Duodenal mucosa (tissue), 2 donors: ENCODE measurements at regions not wholly inside any gene's neighbourhood (a gene's known extent, or its start where the extent isn't known, plus 50 kb on each side); places are given as distances from the start of the nearest gene placed in this dataset.
"Not testable (repeated sequence)": the region's sequence is repeated elsewhere in the genome, so short reads cannot be mapped to it uniquely, and the experiment has no call there.

ENCODE experiments used
- H3K27ac ChIP-seq: one replicate; pipeline ENCODE4 v1.7.0; 2013; ENCODE audit warnings: low read depth, low read length
- H3K27me3 ChIP-seq, 2 donors: one replicate each; pipeline ENCODE4 v1.7.0; 2013; ENCODE audit warnings: low read length in 2 of 2, control low read depth in 1 of 2; ENCODE audit not compliant: insufficient read depth in 2 of 2, control insufficient read depth in 1 of 2
- H3K36me3 ChIP-seq, 2 donors: one replicate each; pipeline ENCODE4 v1.7.0; 2013; ENCODE audit warnings: low read length in 2 of 2, control low read depth in 1 of 2; ENCODE audit not compliant: insufficient read depth in 2 of 2, control insufficient read depth in 1 of 2
- H3K4me1 ChIP-seq, 2 donors: one replicate each; pipeline ENCODE4 v1.7.0; 2013; ENCODE audit warnings: low read length in 2 of 2, control low read depth in 1 of 2; ENCODE audit not compliant: insufficient read depth in 2 of 2, control insufficient read depth in 1 of 2
- H3K4me3 ChIP-seq, 2 donors: one replicate each; pipeline ENCODE4 v1.7.0; 2013; ENCODE audit warnings: low read length in 2 of 2, low read depth in 1 of 2
- H3K9ac ChIP-seq, 2 donors: one replicate each; pipeline ENCODE4 v1.7.0; 2013; ENCODE audit warnings: low read length in 2 of 2, low read depth in 1 of 2
- H3K9me3 ChIP-seq, 2 donors: one replicate each; pipeline ENCODE4 v1.7.0; 2013; ENCODE audit warnings: low read length in 2 of 2, control low read depth in 1 of 2; ENCODE audit not compliant: control insufficient read depth in 1 of 2

DNA sequence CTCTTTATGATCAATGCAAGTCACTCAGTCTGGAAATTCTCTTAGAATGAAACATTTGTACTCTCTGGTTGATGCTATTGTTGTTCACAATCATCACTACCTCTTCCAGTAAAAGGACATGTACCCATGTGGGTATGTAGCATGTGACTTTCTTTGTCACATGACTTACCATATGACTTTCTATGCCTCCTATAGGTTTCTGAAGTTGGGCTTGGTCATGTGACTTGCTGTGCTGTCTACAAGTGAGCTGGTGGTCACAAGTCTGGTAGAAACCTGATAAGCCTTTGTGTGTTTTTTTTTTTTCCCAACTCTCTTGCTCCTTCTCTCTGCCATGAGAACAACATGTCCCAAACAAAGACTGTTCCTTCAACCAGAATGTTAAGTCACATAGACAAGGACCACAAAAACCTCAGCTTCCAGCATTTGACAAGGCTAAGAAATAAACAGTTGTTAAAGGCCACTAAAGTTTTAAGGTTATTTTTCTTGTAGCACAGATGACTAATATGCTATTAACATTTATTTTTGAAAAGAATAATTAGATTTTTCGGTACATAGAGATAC is 379.2 kb upstream of the SLC35B3 start:
- Histone ChIP-seq H3K9me3 (no peaks in the 10 kb centered on the region), H3K4me3 (no peak overlapping the region), H3K9ac (no peak overlapping the region), H3K27ac (no peak overlapping the region), H3K27me3 (no peaks in the 10 kb centered on the region), H3K36me3 (no peaks in the 10 kb centered on the region), H3K4me1 (no peaks in the 10 kb centered on the region)

DNA sequence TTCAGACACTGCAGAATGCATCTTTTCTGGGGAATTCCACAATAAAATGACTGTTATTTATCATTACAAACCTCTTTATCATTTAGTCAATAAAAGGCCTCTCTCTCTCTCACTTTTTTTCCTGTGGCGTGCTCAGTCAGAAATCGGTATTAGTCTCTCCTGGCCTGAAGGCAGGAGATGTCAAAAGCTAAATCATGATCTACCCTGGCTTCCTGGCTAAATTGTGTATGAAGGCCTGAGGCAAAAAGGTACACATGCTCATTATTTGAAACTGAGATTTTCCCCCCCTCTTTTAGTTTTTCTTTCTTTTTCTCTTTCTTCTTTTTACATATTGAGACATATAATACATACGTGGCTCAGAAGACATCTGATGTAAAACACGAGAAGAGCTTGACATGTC is 375.0 kb upstream of the SLC35B3 start:
- H3K4me3 ChIP-seq = no peak overlapping the region
- no peaks in the 10 kb centered on the region for H3K4me1 ChIP-seq
- H3K27ac ChIP-seq = no peak overlapping the region
- no peaks in the 10 kb centered on the region for H3K9me3 ChIP-seq
- no peak overlapping the region for H3K9ac ChIP-seq
- no peaks in the 10 kb centered on the region for H3K36me3 ChIP-seq
- no peaks in the 10 kb centered on the region for H3K27me3 ChIP-seq

GRCh38 chr6:8809662-8810061 is 374.3 kb upstream of the SLC35B3 start:
- no peak overlapping the region for H3K9ac ChIP-seq
- H3K4me3 ChIP-seq = no peak overlapping the region
- no peaks in the 10 kb centered on the region for H3K27me3 ChIP-seq
- H3K4me1 ChIP-seq = no peaks in the 10 kb centered on the region
- no peak overlapping the region for H3K27ac ChIP-seq
- no peaks in the 10 kb centered on the region for H3K9me3 ChIP-seq
- H3K36me3 ChIP-seq = no peaks in the 10 kb centered on the region

DNA sequence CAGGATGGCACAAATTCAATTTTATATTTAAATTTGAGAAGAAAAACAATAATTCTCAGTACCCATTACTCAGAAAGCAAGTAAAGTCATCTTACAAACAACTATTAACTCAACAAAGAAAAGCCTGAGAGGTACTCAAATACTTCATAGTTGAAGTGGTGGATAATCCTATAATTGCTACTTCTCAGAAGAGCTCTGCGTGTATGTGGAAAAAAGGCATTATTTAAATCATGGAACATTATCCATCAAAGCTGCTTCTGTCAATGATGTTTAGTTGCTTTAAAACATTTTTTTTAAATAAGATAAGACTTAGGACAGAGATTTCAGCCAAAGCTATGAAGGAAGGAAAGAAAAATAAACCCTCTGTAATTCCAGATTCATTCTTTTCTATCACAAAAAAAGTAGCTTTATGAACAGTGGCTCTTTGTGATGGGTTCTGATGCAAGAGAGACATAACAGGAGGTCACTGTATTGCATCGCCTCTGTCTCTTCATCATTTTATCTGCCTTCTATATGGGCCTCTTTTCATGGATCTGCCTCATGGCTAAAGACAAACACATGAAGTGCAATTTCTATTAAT is 367.9 kb upstream of the SLC35B3 start:
- no peaks in the 10 kb centered on the region for H3K36me3 ChIP-seq
- no peaks in the 10 kb centered on the region for H3K9me3 ChIP-seq
- no peaks in the 10 kb centered on the region for H3K27me3 ChIP-seq
- no peak overlapping the region for H3K4me3 ChIP-seq
- no peaks in the 10 kb centered on the region for H3K4me1 ChIP-seq
- no peak overlapping the region for H3K9ac ChIP-seq
- no peak overlapping the region for H3K27ac ChIP-seq

- H3K9me3 ChIP-seq, H3K36me3 ChIP-seq, H3K27me3 ChIP-seq, H3K4me3 ChIP-seq, H3K4me1 ChIP-seq, H3K9ac ChIP-seq, H3K27ac ChIP-seq: not testable (repeated sequence)
Observed at GRCh38 chr6:8802397-8802796, 367.1 kb upstream of the SLC35B3 start.

DNA sequence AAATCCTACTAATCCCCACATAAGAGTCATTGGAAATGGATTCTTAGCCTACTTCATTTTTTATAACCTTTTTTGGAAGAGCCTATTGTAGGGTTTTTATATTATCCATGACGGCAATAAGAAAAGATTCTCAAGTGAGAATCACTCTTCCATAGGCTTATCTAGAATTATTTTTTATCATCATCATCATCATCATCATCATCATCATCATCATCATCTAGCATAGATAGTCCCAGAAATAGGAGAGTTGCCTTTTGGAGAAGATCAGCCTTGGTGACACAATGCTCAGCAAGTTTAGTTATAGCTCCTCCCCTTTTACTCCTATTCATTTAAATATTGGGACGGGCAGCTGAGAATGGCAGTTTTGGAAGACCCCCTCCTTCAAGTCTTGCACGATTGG is 359.1 kb upstream of the SLC35B3 start:
- Histone ChIP-seq H3K36me3 (no peaks in the 10 kb centered on the region), H3K27ac (no peak overlapping the region), H3K9ac (no peak overlapping the region), H3K4me3 (no peak overlapping the region), H3K9me3 (no peaks in the 10 kb centered on the region), H3K4me1 (no peaks in the 10 kb centered on the region), H3K27me3 (no peaks in the 10 kb centered on the region)

DNA sequence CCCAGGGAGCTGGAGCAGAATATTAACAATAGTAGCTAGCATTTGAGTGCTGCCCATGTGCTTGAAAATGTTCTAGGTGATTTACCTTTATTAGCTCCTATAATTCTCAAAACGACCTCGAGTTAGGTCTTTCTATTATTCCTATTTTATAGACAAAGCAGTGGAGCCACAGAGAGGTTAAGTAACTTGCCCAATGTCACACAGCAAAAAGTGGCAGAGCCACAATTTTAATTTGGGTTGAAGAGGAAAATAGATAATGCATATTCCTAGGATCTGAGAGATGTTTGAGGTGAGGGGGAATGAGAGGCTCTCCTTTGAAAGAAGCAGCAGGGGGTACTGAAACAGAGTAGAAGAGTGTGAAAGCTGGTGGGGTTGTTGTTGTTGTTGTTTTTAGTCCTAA is 354.5 kb upstream of the SLC35B3 start:
- no peak overlapping the region for H3K27ac ChIP-seq
- no peaks in the 10 kb centered on the region for H3K27me3 ChIP-seq
- H3K4me1 ChIP-seq = no peaks in the 10 kb centered on the region
- H3K9ac ChIP-seq = no peak overlapping the region
- H3K36me3 ChIP-seq = no peaks in the 10 kb centered on the region
- no peaks in the 10 kb centered on the region for H3K9me3 ChIP-seq
- no peak overlapping the region for H3K4me3 ChIP-seq

- Histone ChIP-seq H3K9ac (no peak overlapping the region), H3K27me3 (no peaks in the 10 kb centered on the region), H3K4me3 (no peak overlapping the region), H3K36me3 (no peaks in the 10 kb centered on the region), H3K9me3 (no peaks in the 10 kb centered on the region), H3K4me1 (no peaks in the 10 kb centered on the region), H3K27ac (no peak overlapping the region)
Observed at GRCh38 chr6:8785223-8785622, 349.9 kb upstream of the SLC35B3 start.

DNA sequence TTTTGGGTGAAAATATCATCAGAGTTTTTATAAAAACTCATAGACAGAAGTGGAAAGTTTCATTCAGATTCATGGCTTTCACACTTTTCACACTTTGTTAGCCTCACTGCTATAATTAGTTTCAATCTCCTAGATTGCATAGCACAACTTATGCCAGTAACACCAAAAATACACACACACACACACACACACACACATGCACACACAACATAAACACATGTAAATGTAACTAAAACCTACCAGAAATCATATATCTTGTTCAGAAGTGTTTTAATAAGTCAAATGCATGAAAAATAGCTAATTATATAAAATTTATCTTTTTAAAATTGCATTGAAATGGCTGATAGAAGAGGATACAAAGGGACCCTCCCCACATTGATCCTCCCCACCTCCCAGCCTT is 347.8 kb upstream of the SLC35B3 start:
- H3K36me3 ChIP-seq = no peaks in the 10 kb centered on the region
- no peak overlapping the region for H3K9ac ChIP-seq
- no peak overlapping the region for H3K4me3 ChIP-seq
- H3K4me1 ChIP-seq = no peaks in the 10 kb centered on the region
- no peaks in the 10 kb centered on the region for H3K9me3 ChIP-seq
- no peak overlapping the region for H3K27ac ChIP-seq
- H3K27me3 ChIP-seq = no peaks in the 10 kb centered on the region

- Histone ChIP-seq H3K4me1 (no peaks in the 10 kb centered on the region), H3K36me3 (no peaks in the 10 kb centered on the region), H3K9me3 (peaks cover 0 to 4% of the 10 kb centered on the region in 2 donors), H3K27ac (no peak overlapping the region), H3K9ac (no peak overlapping the region), H3K4me3 (no peak overlapping the region), H3K27me3 (no peaks in the 10 kb centered on the region)
Observed at GRCh38 chr6:8780653-8781052, 345.3 kb upstream of the SLC35B3 start.

DNA sequence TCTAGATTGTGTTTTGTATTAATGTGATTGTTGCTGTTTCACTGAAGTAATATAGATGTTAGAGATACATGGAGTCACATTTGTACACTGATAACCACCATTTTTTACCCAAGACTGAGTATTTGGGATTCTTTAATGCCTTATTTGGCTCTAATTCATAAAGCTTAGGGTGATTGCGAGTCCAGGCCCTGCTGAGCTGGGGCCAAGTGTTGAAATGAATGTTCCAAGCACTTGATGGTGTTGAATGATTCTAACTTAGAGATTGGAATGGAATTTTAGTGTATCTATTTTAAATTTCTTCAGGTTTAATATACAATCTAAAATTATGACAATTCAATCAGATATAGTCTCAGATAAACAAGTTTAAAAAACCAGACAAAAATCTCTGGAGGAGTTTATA is 329.4 kb upstream of the SLC35B3 start:
- Histone ChIP-seq H3K4me1 (no peaks in the 10 kb centered on the region), H3K9me3 (no peaks in the 10 kb centered on the region), H3K4me3 (no peak overlapping the region), H3K27me3 (no peaks in the 10 kb centered on the region), H3K36me3 (no peaks in the 10 kb centered on the region), H3K9ac (no peak overlapping the region), H3K27ac (no peak overlapping the region)
